ENCODE measurements at regions not wholly inside any gene's neighbourhood (a gene's known extent, or its start where the extent isn't known, plus 50 kb on each side); places are given as distances from the start of the nearest gene placed in this dataset.

DNA sequence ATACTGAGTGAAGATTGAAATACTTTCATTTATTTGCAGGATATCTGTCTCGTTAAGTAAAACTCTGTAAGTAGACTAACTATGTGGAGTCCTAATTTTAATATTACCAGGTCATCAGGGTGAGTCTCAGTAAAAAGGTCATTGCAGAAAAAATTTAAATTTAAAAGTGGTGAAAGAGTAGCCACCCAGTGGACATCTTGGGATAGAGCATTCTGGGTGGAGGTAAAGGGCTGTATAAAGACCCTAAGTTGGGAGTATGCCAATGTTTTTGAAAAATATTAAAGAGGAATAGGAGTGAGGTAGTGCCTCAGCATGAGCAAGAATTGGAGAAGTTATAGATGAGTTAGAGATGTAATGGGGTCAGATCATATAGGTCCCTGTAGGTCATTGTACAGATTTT, 145.5 kb downstream of the HMHB1 start:
- Histone ChIP-seq H3K36me3 (ENCODE audit: control insufficient read depth in 2 of 2, insufficient read depth in 1 of 2, low read length in 2 of 2) (no peaks in the 10 kb centered on the region), H3K4me3 (ENCODE audit: low read depth, low read length) (no peak overlapping the region), H3K27ac (ENCODE audit: extremely low read depth, low read depth, low read length) (no peak overlapping the region), H3K4me1 (ENCODE audit: control insufficient read depth, insufficient read depth, low read length) (no peaks in the 10 kb centered on the region), H3K9me3 (ENCODE audit: control insufficient read depth, insufficient read depth, low read depth, low read length) (no peaks in the 10 kb centered on the region)
- TF ChIP-seq ZNF121 (tag by site-specific recombination; IDR thresholded peaks at IDR 0.05), result no peak
- no peak for TF ChIP-seq EGR2 (tag by site-specific recombination; IDR thresholded peaks at IDR 0.05; ENCODE audit: low read depth)
- no peak for TF ChIP-seq ZNF664 (tag by site-specific recombination; IDR thresholded peaks at IDR 0.05)
- no peak for TF ChIP-seq ZNF544 (tag by site-specific recombination; IDR thresholded peaks at IDR 0.05)
- no peak for TF ChIP-seq ZNF629 (tag by site-specific recombination; IDR thresholded peaks at IDR 0.05)
- no peak for TF ChIP-seq ZBTB7A (tag by site-specific recombination; IDR thresholded peaks at IDR 0.05; ENCODE audit: low read depth)
- no peak for TF ChIP-seq GLI2 (tag by site-specific recombination; IDR thresholded peaks at IDR 0.05; ENCODE audit: borderline replicate concordance, low read depth)
- no peak for TF ChIP-seq KLF7 (tag by site-specific recombination; IDR thresholded peaks at IDR 0.05; ENCODE audit: borderline replicate concordance)
- ChIA-PET POLR2A (no interaction called here), CTCF (interaction anchor here (0.6 to 1.2 kb wide), 3 partner anchors 36 to 335 kb away, joined by 3 to 5 read pairs (median 3); no protein-coding TSS in a partner anchor)

DNA sequence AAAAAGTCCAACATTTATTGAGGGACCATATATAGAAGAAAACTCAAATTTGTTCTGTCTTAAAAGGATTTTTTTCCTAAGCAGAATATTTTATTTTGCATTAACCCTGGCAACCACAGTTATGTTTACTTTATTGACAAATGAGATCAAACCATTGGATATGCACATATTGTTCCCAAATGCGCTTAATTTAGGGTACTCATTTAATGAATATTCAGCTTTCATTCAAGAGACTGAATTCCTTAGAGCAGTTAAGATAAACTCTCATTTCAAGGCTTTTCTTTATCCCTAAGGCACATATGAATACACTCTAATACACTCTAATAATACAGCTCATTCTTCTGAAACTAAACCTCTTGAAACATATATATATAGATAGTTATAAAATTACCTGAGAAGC, 150.2 kb downstream of the HMHB1 start:
- H3K4me1 ChIP-seq (ENCODE audit: control insufficient read depth, insufficient read depth, low read length), result no peaks in the 10 kb centered on the region
- ChIA-PET CTCF (interaction anchor here (0.6 to 0.8 kb wide), 3 partner anchors 9 to 558 kb away, joined by 3 to 4 read pairs (median 4); no protein-coding TSS in a partner anchor), POLR2A (no interaction called here)
- no peaks in the 10 kb centered on the region for H3K9me3 ChIP-seq (ENCODE audit: control insufficient read depth, insufficient read depth, low read depth, low read length)
- H3K4me3 ChIP-seq (ENCODE audit: low read depth, low read length), result no peak overlapping the region
- TF ChIP-seq ZSCAN16 (tag by site-specific recombination; IDR thresholded peaks at IDR 0.05), result no peak
- TF ChIP-seq, protein P1, sequence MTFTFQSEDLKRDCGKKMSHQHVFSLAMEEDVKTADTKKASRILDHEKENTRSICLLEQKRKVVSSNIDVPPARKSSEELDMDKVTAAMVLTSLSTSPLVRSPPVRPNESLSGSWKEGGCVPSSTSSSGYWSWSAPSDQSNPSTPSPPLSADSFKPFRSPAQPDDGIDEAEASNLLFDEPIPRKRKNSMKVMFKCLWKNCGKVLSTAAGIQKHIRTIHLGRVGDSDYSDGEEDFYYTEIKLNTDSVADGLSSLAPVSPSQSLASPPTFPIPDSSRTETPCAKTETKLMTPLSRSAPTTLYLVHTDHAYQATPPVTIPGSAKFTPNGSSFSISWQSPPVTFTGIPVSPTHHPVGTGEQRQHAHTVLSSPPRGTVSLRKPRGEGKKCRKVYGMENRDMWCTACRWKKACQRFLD (tag by site-specific recombination; IDR thresholded peaks at IDR 0.05), result no peak
- no peak for TF ChIP-seq ZNF530 (tag by site-specific recombination; IDR thresholded peaks at IDR 0.05; ENCODE audit: low read depth)
- TF ChIP-seq CTCF (tag by site-specific recombination; IDR thresholded peaks at IDR 0.05), result no peak
- no peaks in the 10 kb centered on the region for H3K36me3 ChIP-seq (ENCODE audit: control insufficient read depth in 2 of 2, insufficient read depth in 1 of 2, low read length in 2 of 2)
- H3K27ac ChIP-seq (ENCODE audit: extremely low read depth, low read depth, low read length), result no peak overlapping the region

- H3K4me3 ChIP-seq (ENCODE audit: low read depth, low read length), result no peak overlapping the region
- CTCF ChIA-PET, result interaction anchor here (0.6 to 1.6 kb wide), 5 partner anchors 176 to 1344 kb away, joined by 3 to 8 read pairs (median 3); no protein-coding TSS in a partner anchor
- H3K36me3 ChIP-seq (ENCODE audit: control insufficient read depth in 2 of 2, insufficient read depth in 1 of 2, low read length in 2 of 2), result no peaks in the 10 kb centered on the region
- H3K4me1 ChIP-seq (ENCODE audit: control insufficient read depth, insufficient read depth, low read length), result no peaks in the 10 kb centered on the region
- POLR2A ChIA-PET, result no interaction called here
- H3K9me3 ChIP-seq (ENCODE audit: control insufficient read depth, insufficient read depth, low read depth, low read length), result no peaks in the 10 kb centered on the region
- H3K27ac ChIP-seq (ENCODE audit: extremely low read depth, low read depth, low read length), result no peak overlapping the region
- no peak for TF ChIP-seq KLF16 (tag by site-specific recombination; IDR thresholded peaks at IDR 0.05)
- no peak for TF ChIP-seq ZNF518A (tag by site-specific recombination; conservative IDR thresholded peaks at IDR 0.05; ENCODE audit: low read depth)
- TF ChIP-seq ZNF174 (tag by site-specific recombination; IDR thresholded peaks at IDR 0.05), result no peak
- TF ChIP-seq KLF8 (tag by site-specific recombination; IDR thresholded peaks at IDR 0.05), result no peak
- TF ChIP-seq, protein P2, sequence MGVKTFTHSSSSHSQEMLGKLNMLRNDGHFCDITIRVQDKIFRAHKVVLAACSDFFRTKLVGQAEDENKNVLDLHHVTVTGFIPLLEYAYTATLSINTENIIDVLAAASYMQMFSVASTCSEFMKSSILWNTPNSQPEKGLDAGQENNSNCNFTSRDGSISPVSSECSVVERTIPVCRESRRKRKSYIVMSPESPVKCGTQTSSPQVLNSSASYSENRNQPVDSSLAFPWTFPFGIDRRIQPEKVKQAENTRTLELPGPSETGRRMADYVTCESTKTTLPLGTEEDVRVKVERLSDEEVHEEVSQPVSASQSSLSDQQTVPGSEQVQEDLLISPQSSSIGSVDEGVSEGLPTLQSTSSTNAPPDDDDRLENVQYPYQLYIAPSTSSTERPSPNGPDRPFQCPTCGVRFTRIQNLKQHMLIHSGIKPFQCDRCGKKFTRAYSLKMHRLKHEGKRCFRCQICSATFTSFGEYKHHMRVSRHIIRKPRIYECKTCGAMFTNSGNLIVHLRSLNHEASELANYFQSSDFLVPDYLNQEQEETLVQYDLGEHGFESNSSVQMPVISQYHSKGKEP (tag by site-specific recombination; IDR thresholded peaks at IDR 0.05), result no peak
- no peak for TF ChIP-seq ZNF571 (tag by site-specific recombination; IDR thresholded peaks at IDR 0.05)
- TF ChIP-seq FEZF1 (tag by site-specific recombination; IDR thresholded peaks at IDR 0.05), result no peak
- no peak for TF ChIP-seq ZNF514 (tag by site-specific recombination; IDR thresholded peaks at IDR 0.05)
- TF ChIP-seq BCL11A (tag by site-specific recombination; IDR thresholded peaks at IDR 0.05; ENCODE audit: low read depth), result no peak
- no peak for TF ChIP-seq KLF7 (tag by site-specific recombination; IDR thresholded peaks at IDR 0.05; ENCODE audit: borderline replicate concordance)
- TF ChIP-seq, protein P3, sequence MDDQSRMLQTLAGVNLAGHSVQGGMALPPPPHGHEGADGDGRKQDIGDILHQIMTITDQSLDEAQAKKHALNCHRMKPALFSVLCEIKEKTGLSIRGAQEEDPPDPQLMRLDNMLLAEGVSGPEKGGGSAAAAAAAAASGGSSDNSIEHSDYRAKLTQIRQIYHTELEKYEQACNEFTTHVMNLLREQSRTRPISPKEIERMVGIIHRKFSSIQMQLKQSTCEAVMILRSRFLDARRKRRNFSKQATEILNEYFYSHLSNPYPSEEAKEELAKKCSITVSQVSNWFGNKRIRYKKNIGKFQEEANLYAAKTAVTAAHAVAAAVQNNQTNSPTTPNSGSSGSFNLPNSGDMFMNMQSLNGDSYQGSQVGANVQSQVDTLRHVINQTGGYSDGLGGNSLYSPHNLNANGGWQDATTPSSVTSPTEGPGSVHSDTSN (CRISPR knock-in tag; IDR thresholded peaks at IDR 0.05), result no peak
These were observed 153.0 kb downstream of the HMHB1 start for GRCh38 chr5:143964919-143965318.
